Suppressor macrophage treated with lipopolysaccharide for 1 hour (primary cell): ENCODE measurements at regions not wholly inside any gene's neighbourhood (a gene's known extent, or its start where the extent isn't known, plus 50 kb on each side); places are given as distances from the start of the nearest gene placed in this dataset.

Experiments
- DNase-seq, 3 donors: peaks; one replicate each; pipeline ENCODE4 v3.0.0-alpha.2; 2020 to 2022

DNA sequence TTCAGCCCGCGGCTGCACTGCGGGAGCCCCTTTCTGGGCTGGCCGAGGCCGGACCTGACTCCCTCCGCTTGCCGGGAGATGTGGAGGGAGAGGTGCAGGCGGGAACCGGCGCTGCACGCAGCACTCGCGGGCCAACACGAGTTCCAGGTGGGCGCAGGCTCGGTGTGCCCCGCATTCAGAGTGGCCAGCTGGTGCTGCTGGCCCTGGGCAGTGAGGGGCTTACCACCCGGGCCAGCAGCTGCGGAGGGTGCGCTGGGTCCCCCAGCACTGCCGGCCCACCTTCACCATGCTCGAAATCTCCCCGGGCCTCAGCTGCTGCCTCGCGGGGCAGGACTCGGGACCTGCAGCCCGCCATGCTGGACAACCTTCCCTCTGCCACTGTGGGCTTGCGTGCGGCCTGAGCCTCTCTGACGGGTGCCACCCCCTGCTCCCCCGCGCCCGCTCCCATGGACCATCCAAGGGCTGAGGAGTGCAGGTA lies 733.5 kb upstream of the CCDC54 start:
- no peak for DNase-seq

- no peak for DNase-seq
Measured at GRCh38 chr3:106673926-106674569, 703.2 kb upstream of the CCDC54 start.

DNA sequence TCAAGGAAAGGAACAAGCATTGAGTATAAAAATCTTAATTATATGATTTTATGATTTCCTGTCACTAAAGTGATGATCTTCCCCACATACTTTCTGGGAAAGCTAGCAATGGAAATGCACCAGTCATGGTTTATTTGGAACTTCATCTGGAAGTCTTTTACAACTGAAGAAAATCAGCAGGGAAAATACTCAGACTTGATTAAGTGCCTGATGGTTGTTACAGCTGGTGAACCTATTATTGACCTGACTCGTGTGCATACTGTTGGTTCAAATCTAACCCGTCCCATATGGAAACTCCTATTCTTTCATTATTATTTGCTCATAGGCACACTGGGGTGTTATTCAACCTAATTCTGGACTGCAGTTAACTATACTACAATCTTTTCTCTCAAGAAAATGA lies 701.8 kb upstream of the CCDC54 start:
- no peak for DNase-seq

DNA sequence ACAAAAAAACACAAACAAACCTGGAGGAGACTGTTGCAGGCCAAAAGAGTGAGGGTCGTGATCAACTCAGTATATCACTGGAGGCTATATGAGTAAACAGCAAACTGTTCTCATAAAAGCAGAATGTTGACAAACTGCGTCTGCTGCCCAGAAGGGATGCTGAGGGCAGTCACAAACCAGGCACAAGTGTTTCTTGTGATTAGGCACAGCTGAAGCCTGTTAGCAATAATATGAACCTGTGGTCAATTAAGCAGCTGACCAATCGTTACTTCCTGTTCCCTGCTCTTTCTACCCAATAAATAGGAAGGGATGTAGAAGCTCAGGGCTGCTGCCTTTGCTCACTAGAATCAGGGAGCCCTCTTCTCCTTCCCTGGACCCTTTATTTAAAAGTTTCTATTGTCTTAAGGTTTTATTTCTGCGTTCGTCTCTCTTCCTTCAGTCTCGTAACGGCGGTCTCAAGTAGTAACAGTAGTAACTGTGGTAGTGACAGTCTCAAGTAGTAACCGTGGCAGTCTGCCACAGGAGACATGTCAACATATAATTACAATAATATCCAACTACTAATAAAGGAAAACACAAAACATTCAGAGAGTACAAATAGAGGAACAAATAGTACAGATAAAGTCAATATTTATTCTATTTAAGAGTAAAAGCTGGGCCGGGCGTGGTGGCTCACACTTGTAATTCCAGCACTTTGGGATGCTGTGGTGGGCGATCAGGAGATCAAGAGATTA lies 698.4 kb upstream of the CCDC54 start:
- DNase-seq = no peak

DNA sequence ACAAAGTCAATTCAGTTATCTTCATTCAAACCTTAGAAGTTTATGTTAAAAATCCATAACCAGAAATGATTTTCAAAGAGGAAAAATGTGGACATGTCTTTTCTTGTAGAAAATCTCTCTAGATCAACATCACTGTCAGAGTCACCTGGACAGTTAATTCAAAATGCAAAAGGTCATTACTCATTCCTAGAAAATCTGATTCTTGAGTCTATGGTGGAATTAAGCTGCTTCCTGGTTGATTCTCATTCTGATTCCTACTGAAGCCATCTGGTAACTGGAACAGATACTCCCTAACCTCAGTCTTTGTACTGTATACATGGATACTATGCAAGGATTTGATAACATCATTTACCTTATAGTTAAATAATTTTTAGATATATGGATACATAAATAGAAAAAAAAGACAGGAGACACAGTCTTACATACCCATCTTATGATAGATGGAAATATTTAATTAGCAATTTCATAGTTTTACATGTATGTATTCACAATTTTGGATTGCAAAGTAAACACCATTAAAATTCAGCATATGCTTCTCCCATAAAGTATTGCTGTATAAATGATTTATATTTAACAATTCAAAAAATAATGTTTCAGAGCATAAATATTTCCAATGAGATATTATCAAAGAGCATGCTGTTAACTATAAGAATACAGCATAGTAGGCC lies 693.2 kb upstream of the CCDC54 start:
- no peak for DNase-seq

DNA sequence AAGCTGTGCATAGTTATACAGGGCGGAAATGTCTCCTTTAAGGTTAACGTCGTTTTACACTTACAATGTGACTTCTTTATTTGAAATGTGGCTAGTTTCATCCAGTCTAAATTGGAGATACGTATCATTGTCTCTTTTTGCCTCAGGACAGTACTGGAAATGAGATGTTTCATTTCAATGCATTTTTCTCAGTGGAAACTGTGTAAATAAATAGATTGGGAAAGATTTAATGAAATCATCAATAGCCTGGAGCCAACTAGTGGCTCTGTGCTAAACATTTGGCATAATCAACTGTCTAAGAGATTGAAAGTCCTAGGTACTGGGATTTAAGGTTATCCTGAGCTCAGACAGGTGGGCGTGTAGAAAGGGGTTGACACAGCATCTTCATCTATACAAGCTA lies 691.5 kb upstream of the CCDC54 start:
- DNase-seq = no peak

GRCh38 chr3:106687905-106688304 lies 689.3 kb upstream of the CCDC54 start:
- no peak for DNase-seq

DNA sequence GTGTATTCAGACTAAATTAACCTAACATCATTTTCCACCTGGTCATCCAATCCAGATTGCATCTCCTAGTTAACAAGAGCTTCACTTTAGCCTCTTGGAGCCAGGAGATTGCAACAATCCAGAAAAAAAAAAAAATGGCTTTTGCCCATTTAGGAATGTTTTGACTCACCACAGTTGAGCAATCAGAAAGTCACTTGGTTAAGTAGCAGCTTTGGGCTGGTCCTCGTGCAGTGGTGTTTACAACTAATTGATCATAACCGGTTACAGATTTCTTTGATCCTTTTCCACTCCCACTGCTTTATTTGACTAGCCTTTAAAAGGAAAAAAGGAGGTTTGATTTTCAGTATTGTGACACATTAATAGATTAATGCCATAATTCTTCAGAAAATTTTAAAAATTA lies 688.8 kb upstream of the CCDC54 start:
- no peak for DNase-seq

GRCh38 chr3:106691476-106691875 lies 685.8 kb upstream of the CCDC54 start:
- no peak for DNase-seq

DNA sequence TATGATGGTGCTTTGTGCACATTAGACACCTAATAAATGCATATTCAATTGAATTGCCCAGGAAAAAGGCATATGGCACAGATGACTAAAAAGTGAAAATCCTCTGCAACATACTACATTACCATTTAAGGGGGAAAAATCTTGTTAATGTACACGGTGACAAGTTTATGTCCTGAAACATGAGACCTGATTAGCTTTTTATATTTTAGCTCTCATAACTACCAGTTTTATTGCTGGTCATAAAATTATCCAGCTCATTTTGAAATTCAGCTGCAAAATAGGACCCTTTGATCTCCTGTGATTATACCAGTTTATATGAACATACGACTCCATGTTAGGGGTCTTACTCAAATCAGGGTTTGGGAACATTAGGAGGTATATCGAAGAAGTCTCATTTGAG lies 684.6 kb upstream of the CCDC54 start:
- DNase-seq = no peak

DNA sequence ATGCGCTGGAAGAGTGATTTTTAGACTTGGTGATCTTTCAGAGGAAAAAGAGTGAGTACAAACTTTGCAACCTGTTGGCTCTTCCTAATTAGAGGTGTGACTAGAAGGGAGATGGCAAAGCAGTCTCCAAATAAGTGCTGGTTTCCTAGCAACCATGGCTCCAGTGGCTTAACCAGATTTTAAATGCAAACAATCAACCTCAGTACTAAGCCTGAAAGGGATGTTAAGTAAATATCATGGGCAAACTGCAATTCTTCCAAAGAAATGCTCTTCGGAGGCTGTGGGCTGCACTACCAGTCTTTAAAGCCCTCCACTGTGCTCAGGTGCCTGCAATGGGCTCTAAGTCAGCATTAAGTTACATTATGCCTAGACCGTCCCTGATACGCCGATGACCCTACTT lies 678.1 kb upstream of the CCDC54 start:
- no peak for DNase-seq

DNA sequence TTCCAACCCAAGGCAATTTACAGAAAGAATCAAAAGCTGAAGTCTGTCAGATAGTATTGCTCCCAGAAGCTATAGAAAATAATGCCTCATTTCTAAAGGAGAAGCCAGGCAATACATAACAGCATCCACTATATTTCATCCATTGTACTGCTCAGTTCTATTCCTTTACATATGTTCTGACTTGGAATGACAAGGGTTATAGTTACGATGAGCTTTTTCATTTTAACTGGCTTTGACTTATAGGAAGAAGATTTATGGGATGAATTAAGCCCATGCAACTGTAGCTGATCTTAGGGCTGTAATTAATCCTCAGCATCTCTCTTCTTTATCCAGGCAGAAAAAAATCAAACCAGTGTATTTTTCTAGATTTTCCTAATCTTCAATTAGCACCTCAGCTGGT lies 676.3 kb upstream of the CCDC54 start:
- no peak for DNase-seq

DNA sequence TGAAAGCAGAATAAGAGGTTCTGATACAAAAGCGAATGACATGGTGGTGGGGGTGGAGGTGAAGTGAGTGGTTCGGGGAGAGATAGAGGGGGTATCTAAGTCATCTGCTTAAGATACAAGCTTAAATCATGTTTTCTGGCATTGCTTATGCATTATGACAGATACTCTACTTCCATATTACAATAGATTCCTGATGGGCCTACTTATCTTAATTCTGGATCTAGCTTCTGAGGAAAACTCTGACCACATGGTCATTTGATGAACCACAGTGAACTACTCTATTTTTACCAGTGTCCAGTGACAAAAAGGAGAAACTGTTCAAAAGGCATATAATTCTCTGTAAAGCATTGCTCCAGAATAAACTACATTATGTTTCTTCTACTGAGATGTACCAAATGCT lies 673.7 kb upstream of the CCDC54 start:
- DNase-seq = no peak

GRCh38 chr3:106707347-106707746 lies 669.9 kb upstream of the CCDC54 start:
- DNase-seq = no peak

DNA sequence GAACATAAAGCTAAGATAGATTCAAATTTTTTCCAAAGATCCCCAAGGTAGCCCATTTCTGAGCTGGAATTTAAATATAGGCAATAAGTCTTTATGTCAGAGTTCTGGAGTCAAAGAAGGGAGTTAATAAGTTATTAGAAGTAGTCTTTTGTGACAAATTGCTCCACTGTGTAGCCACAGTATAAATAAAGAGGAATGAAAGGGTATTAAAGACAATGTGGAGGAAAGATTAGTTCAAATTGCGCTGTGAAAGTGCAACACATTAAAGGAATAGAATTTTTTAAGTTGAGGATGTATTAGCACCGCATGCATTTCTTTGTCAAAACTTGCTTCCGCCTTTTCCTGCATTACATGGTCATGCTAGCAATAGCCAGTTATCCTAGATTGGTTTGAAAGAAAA lies 666.6 kb upstream of the CCDC54 start:
- no peak for DNase-seq

DNA sequence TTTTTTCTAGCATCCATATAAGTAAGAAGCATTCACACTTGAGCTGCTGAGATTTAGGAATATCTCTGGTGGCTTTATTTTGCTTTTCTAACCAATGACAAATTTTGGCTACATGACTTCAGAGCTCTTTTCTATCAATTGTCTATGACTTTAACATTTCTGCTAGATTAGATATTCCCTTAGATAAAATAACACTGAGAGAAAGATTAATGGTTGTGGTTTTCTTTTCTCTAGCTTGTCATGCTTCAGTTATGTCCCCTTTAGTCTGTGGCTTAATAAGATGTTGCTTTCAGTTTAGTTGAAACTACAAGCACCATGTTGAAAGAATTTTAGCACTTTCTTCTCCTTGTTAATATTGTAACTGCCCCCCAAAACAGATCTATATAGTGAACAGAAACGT lies 665.6 kb upstream of the CCDC54 start:
- DNase-seq = no peak

DNA sequence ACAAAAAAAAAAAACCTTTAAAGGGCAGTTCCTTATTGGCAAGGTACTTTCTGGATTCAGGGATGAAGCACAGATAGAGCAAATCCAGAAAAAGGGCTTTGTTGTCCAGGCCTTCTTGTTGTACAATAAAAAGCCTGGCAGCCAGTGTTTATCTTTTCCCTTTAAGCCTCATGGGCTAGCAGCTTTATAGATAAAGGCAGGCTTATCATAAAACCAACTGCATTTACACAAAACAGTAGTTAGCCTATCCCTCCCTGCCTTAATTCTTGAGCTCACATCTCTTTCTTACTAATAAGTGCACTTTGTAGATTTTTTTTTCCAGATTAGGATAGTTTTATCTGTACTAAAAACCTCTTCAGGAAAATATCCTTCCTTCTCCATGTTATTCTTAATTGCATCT lies 662.8 kb upstream of the CCDC54 start:
- no peak for DNase-seq

GRCh38 chr3:106715286-106715685 lies 662.0 kb upstream of the CCDC54 start:
- no peak for DNase-seq

GRCh38 chr3:106717178-106717780 lies 660.0 kb upstream of the CCDC54 start:
- DNase-seq = no peak

- no peak for DNase-seq
Measured at GRCh38 chr3:106719077-106719476, 658.2 kb upstream of the CCDC54 start.

- DNase-seq = no peak
Measured at GRCh38 chr3:106719583-106719982, 657.7 kb upstream of the CCDC54 start.

DNA sequence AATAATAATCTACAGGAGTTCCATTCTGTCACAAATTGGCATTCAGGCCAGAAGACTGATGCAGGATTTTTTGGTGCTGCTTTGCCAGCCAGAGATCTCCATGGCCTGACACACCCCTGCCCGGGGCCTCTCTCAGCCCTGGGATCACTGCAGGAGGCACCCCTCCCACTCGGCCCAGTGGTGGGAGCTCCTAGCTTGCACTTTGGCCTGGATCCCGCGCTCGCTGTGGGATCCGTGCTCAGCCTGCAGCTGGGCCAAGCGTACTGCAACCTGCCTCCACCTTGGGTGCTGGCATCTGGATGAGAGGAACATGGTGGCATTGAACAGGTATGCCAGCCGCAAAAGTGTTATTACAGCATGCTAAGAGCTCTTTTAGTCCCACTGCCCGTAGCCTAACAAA lies 656.7 kb upstream of the CCDC54 start:
- no peak for DNase-seq

- no peak for DNase-seq
Measured at GRCh38 chr3:106725566-106725965, 651.7 kb upstream of the CCDC54 start.
